GM23338 (cell line): ENCODE measurements at regions not wholly inside any gene's neighbourhood (a gene's known extent, or its start where the extent isn't known, plus 50 kb on each side); places are given as distances from the start of the nearest gene placed in this dataset.

Experiments
- ATAC-seq: fragments of 200-7000 bp; cut with Tn5 transposase; 3 replicates; pipeline ENCODE4 v1.9.1; 2020
- DNase-seq: peaks from one replicate; pipeline ENCODE4 v3.0.0-alpha.2; 2015; ENCODE audit warnings: low spot score
- H2AFZ ChIP-seq: fragments of 200-600 bp; sonication (generic); 2 replicates; pipeline ENCODE4 v1.8.0; 2016; ENCODE audit warnings: antibody characterized with exemption, mild to moderate bottlenecking, moderate library complexity
- H3F3A ChIP-seq: fragments of 200-600 bp; sonication (generic); replicated peaks from 2 replicates; pipeline ENCODE4 v1.8.0; 2017; ENCODE audit warnings: antibody characterized with exemption, mixed run types, low read depth
- H3K27ac ChIP-seq: fragments of 200-600 bp; sonication (generic); 2 replicates; pipeline ENCODE4 v1.6.1; 2016; ENCODE audit warnings: low read depth
- H3K27me3 ChIP-seq: fragments of 200-600 bp; sonication (generic); 2 replicates; pipeline ENCODE4 v1.8.0; 2016; ENCODE audit warnings: mild to moderate bottlenecking, mixed run types, moderate library complexity; ENCODE audit not compliant: insufficient read depth
- H3K36me3 ChIP-seq: fragments of 200-600 bp; sonication (generic); 2 replicates; pipeline ENCODE4 v1.8.0; 2016; ENCODE audit warnings: mild to moderate bottlenecking; ENCODE audit not compliant: insufficient read depth
- H3K4me1 ChIP-seq: fragments of 200-600 bp; sonication (generic); 2 replicates; pipeline ENCODE4 v1.8.0; 2016; ENCODE audit warnings: mild to moderate bottlenecking, moderate library complexity; ENCODE audit not compliant: insufficient read depth
- H3K4me2 ChIP-seq: fragments of 200-600 bp; sonication (generic); 2 replicates; pipeline ENCODE4 v1.7.1; 2017; ENCODE audit warnings: mixed run types
- H3K4me3 ChIP-seq: fragments of 200-600 bp; sonication (generic); 2 replicates; pipeline ENCODE4 v1.6.1; 2016; ENCODE audit warnings: mixed run types
- H3K79me2 ChIP-seq: fragments of 200-600 bp; sonication (generic); replicated peaks from 2 replicates; pipeline ENCODE4 v1.8.0; 2017; ENCODE audit warnings: mild to moderate bottlenecking; ENCODE audit not compliant: insufficient read depth
- H3K9me2 ChIP-seq: fragments of 200-600 bp; sonication (generic); 2 replicates; pipeline ENCODE4 v1.8.0; 2017; ENCODE audit not compliant: insufficient read depth
- H4K20me1 ChIP-seq: fragments of 200-600 bp; sonication (generic); replicated peaks from 2 replicates; pipeline ENCODE4 v1.8.0; 2017; ENCODE audit warnings: mild to moderate bottlenecking; ENCODE audit not compliant: insufficient read depth
- H3K27ac Mint-ChIP-seq: 2 replicates; pipeline ENCODE4 v1.8.0; 2020; ENCODE audit warnings: inconsistent platforms, mild to moderate bottlenecking, moderate library complexity, mixed read lengths
- H3K27me3 Mint-ChIP-seq: 3 replicates; pipeline ENCODE4 v1.8.0; 2022; ENCODE audit warnings: low read depth, mild to moderate bottlenecking, moderate library complexity, mixed read lengths, inconsistent platforms; ENCODE audit not compliant: insufficient read depth, poor library complexity
- H3K36me3 Mint-ChIP-seq: 3 replicates; pipeline ENCODE4 v1.8.0; 2021; ENCODE audit warnings: low read depth, mild to moderate bottlenecking, inconsistent platforms, moderate library complexity, mixed read lengths
- H3K4me1 Mint-ChIP-seq: 3 replicates; pipeline ENCODE4 v1.8.0; 2020; ENCODE audit warnings: mild to moderate bottlenecking, inconsistent platforms, mixed read lengths
- H3K4me3 Mint-ChIP-seq: 3 replicates; pipeline ENCODE4 v1.8.0; 2021; ENCODE audit warnings: moderate library complexity, mild to moderate bottlenecking, inconsistent platforms, mixed read lengths
- H3K9me3 Mint-ChIP-seq: 3 replicates; pipeline ENCODE4 v1.8.0; 2020; ENCODE audit warnings: moderate library complexity, mild to moderate bottlenecking, inconsistent platforms, mixed read lengths
- CREB1 ChIP-seq: fragments of 250-450 bp; sonication (Bioruptor Pico); IDR thresholded peaks from 2 replicates; pipeline ENCODE4 v1.5.0; 2020; ENCODE audit warnings: low read depth, mild to moderate bottlenecking, moderate library complexity
- EZH2phosphoT487 ChIP-seq: fragments of 200-600 bp; sonication (generic); IDR thresholded peaks from one replicate; pipeline ENCODE4 v1.8.1; 2018; ENCODE audit warnings: antibody characterized with exemption; ENCODE audit not compliant: unreplicated experiment
- REST ChIP-seq: IDR thresholded peaks from one replicate; pipeline ENCODE4 v1.6.1; 2018; ENCODE audit warnings: antibody characterized with exemption; ENCODE audit not compliant: unreplicated experiment
- STAT1 ChIP-seq: IDR thresholded peaks from one replicate; pipeline ENCODE4 v1.6.1; 2016; ENCODE audit warnings: antibody characterized with exemption; ENCODE audit not compliant: unreplicated experiment
- ZNF462 ChIP-seq: fragments of 250-450 bp; sonication (Bioruptor Pico); IDR thresholded peaks from 2 replicates; pipeline ENCODE4 v1.5.0; 2020; ENCODE audit warnings: mild to moderate bottlenecking, moderate library complexity

GRCh38 chr11:8814209-8814922 lies 96.6 kb upstream of the AKIP1 start (continued):
- TF ChIP-seq ZNF462 (CRISPR knock-in tag) (no peak), REST (no peak)

- no peak overlapping the region for H2AFZ ChIP-seq
- ATAC-seq (no peak), DNase-seq (no peak)
- Mint-ChIP-seq H3K27me3 (no peaks in the 10 kb centered on the region), H3K9me3 (peaks cover 8% of the 10 kb centered on the region), H3K27ac (no peak overlapping the region), H3K4me1 (peaks cover 18% of the 10 kb centered on the region), H3K4me3 (no peak overlapping the region), H3K36me3 (peaks cover 6% of the 10 kb centered on the region; the same call in 2 of the 3 replicates)
- H3K4me1 ChIP-seq: peaks cover 30% of the 10 kb centered on the region
- H3K36me3 ChIP-seq: no peaks in the 10 kb centered on the region
- H3F3A ChIP-seq: no peaks in the 10 kb centered on the region
- no peaks in the 10 kb centered on the region for H4K20me1 ChIP-seq
- no peaks in the 10 kb centered on the region for H3K79me2 ChIP-seq
- H3K27me3 ChIP-seq: no peaks in the 10 kb centered on the region
- no peak overlapping the region for H3K4me2 ChIP-seq
- no peak overlapping the region for H3K27ac ChIP-seq
- no peaks in the 10 kb centered on the region for H3K9me2 ChIP-seq
- no peak overlapping the region for H3K4me3 ChIP-seq
- TF ChIP-seq STAT1 (no peak), CREB1 (no peak), ZNF462 (CRISPR knock-in tag) (no peak), EZH2phosphoT487 (no peak)
Observed at GRCh38 chr11:8814923-8815240, 96.1 kb upstream of the AKIP1 start.
